LHCN-M2 (cell line): ENCODE measurements at regions not wholly inside any gene's neighbourhood (a gene's known extent, or its start where the extent isn't known, plus 50 kb on each side); places are given as distances from the start of the nearest gene placed in this dataset.

Experiments
- DNase-seq: peaks from one replicate; pipeline ENCODE4 v3.0.0-alpha.2; 2012; ENCODE audit warnings: low read depth

- peak; percentile 69 for DNase-seq
Measured at GRCh38 chr11:112810951-112811350, 150.3 kb upstream of the NCAM1 start.

GRCh38 chr11:112811783-112812182 is 149.4 kb upstream of the NCAM1 start:
- DNase-seq, result no peak

GRCh38 chr11:112812729-112813128 is 148.5 kb upstream of the NCAM1 start:
- DNase-seq, result no peak

GRCh38 chr11:112814168-112814567 is 147.1 kb upstream of the NCAM1 start:
- no peak for DNase-seq

- no peak for DNase-seq
Measured at GRCh38 chr11:112817376-112817775, 143.8 kb upstream of the NCAM1 start.

- peak; percentile 16 for DNase-seq
Measured at GRCh38 chr11:112822478-112823274, 138.5 kb upstream of the NCAM1 start.

GRCh38 chr11:112826026-112826425 is 135.2 kb upstream of the NCAM1 start:
- no peak for DNase-seq

- DNase-seq, result no peak
Measured at GRCh38 chr11:112826788-112827187, 134.4 kb upstream of the NCAM1 start.

GRCh38 chr11:112828421-112828820 is 132.8 kb upstream of the NCAM1 start:
- DNase-seq, result no peak

- peak; percentile 26 for DNase-seq
Measured at GRCh38 chr11:112829971-112830654, 131.1 kb upstream of the NCAM1 start.

- no peak for DNase-seq
Measured at GRCh38 chr11:112831041-112831440, 130.2 kb upstream of the NCAM1 start.

- DNase-seq, result no peak
Measured at GRCh38 chr11:112831969-112832766, 129.1 kb upstream of the NCAM1 start.

- peak; percentile 6 for DNase-seq
Measured at GRCh38 chr11:112834277-112834755, 126.9 kb upstream of the NCAM1 start.

GRCh38 chr11:112835591-112836255 is 125.5 kb upstream of the NCAM1 start:
- DNase-seq, result no peak

- no peak for DNase-seq
Measured at GRCh38 chr11:112836256-112836602, 125.0 kb upstream of the NCAM1 start.

- peak; percentile 11 for DNase-seq
Measured at GRCh38 chr11:112837162-112837826, 123.9 kb upstream of the NCAM1 start.

- no peak for DNase-seq
Measured at GRCh38 chr11:112839051-112839450, 122.2 kb upstream of the NCAM1 start.

GRCh38 chr11:112841729-112842128 is 119.5 kb upstream of the NCAM1 start:
- no peak for DNase-seq

- DNase-seq, result no peak
Measured at GRCh38 chr11:112842151-112842550, 119.1 kb upstream of the NCAM1 start.

GRCh38 chr11:112844517-112844916 is 116.7 kb upstream of the NCAM1 start:
- DNase-seq, result peak; percentile 11

GRCh38 chr11:112847568-112847967 is 113.7 kb upstream of the NCAM1 start:
- DNase-seq, result no peak
